ENCODE measurements at regions not wholly inside any gene's neighbourhood (a gene's known extent, or its start where the extent isn't known, plus 50 kb on each side); places are given as distances from the start of the nearest gene placed in this dataset.
A peak's percentile ranks its signal among the peaks of the same experiment; 100 is the strongest.

- no peak for DNase-seq (ENCODE audit: low read depth)
Observed at GRCh38 chr12:85632390-85632789, 203.8 kb downstream of the RASSF9 start.

- peak; percentile 19 for DNase-seq (ENCODE audit: low read depth)
Observed at GRCh38 chr12:85633491-85633890, 202.7 kb downstream of the RASSF9 start.

- DNase-seq (ENCODE audit: low read depth), result no peak
Observed at GRCh38 chr12:85639834-85640233, 196.4 kb downstream of the RASSF9 start.

- DNase-seq (ENCODE audit: low read depth), result no peak
Observed at GRCh38 chr12:85641796-85642195, 194.4 kb downstream of the RASSF9 start.

GRCh38 chr12:85642288-85642687 is 193.9 kb downstream of the RASSF9 start:
- DNase-seq (ENCODE audit: low read depth), result no peak

GRCh38 chr12:85642808-85643207 is 193.4 kb downstream of the RASSF9 start:
- peak; percentile 39 for DNase-seq (ENCODE audit: low read depth)

- DNase-seq (ENCODE audit: low read depth), result no peak
Observed at GRCh38 chr12:85644508-85644907, 191.7 kb downstream of the RASSF9 start.

GRCh38 chr12:85653731-85654455 is 182.3 kb downstream of the RASSF9 start:
- no peak for DNase-seq (ENCODE audit: low read depth)

- DNase-seq (ENCODE audit: low read depth), result no peak
Observed at GRCh38 chr12:85654456-85654840, 181.8 kb downstream of the RASSF9 start.

GRCh38 chr12:85656561-85656960 is 179.6 kb downstream of the RASSF9 start:
- DNase-seq (ENCODE audit: low read depth), result no peak

GRCh38 chr12:85657251-85657650 is 179.0 kb downstream of the RASSF9 start:
- DNase-seq (ENCODE audit: low read depth), result no peak

- DNase-seq (ENCODE audit: low read depth), result no peak
Observed at GRCh38 chr12:85657836-85658630, 178.2 kb downstream of the RASSF9 start.

GRCh38 chr12:85659754-85660530 is 176.3 kb downstream of the RASSF9 start:
- DNase-seq (ENCODE audit: low read depth), result no peak

- no peak for DNase-seq (ENCODE audit: low read depth)
Observed at GRCh38 chr12:85661461-85662206, 174.6 kb downstream of the RASSF9 start.

- DNase-seq (ENCODE audit: low read depth), result no peak
Observed at GRCh38 chr12:85662207-85662602, 174.0 kb downstream of the RASSF9 start.

GRCh38 chr12:85663631-85664030 is 172.6 kb downstream of the RASSF9 start:
- DNase-seq (ENCODE audit: low read depth), result no peak

- DNase-seq (ENCODE audit: low read depth), result no peak
Observed at GRCh38 chr12:85664429-85664828, 171.8 kb downstream of the RASSF9 start.

- no peak for DNase-seq (ENCODE audit: low read depth)
Observed at GRCh38 chr12:85669911-85670310, 166.3 kb downstream of the RASSF9 start.

- DNase-seq (ENCODE audit: low read depth), result no peak
Observed at GRCh38 chr12:85672436-85672835, 163.8 kb downstream of the RASSF9 start.

- DNase-seq (ENCODE audit: low read depth), result no peak
Observed at GRCh38 chr12:85673921-85674420, 162.2 kb downstream of the RASSF9 start.

Data from LHCN-M2 (cell line).